ENCODE measurements at regions not wholly inside any gene's neighbourhood (a gene's known extent, or its start where the extent isn't known, plus 50 kb on each side); places are given as distances from the start of the nearest gene placed in this dataset.

DNA sequence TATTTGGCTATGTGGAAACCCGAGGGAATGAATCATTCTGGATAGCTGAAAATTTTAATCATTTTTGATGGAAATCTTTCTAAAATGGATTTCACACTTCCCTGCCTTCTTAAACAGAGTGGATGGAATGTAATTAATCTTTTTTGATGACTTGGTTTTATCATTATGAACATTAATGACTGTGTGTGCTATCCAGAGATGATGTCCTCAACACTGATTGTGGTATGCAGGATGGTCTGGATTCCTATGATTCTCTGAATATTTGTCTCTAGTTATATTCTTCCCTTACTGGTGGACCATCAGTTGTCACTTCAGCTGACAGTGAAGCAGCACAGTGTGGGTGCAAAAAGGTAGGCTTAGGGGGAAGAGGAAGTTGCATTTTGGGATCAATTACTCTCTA is 513.5 kb downstream of the LMO4 start:
- TF ChIP-seq, protein P1, sequence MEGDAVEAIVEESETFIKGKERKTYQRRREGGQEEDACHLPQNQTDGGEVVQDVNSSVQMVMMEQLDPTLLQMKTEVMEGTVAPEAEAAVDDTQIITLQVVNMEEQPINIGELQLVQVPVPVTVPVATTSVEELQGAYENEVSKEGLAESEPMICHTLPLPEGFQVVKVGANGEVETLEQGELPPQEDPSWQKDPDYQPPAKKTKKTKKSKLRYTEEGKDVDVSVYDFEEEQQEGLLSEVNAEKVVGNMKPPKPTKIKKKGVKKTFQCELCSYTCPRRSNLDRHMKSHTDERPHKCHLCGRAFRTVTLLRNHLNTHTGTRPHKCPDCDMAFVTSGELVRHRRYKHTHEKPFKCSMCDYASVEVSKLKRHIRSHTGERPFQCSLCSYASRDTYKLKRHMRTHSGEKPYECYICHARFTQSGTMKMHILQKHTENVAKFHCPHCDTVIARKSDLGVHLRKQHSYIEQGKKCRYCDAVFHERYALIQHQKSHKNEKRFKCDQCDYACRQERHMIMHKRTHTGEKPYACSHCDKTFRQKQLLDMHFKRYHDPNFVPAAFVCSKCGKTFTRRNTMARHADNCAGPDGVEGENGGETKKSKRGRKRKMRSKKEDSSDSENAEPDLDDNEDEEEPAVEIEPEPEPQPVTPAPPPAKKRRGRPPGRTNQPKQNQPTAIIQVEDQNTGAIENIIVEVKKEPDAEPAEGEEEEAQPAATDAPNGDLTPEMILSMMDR (IDR thresholded peaks at IDR 0.05; ENCODE audit: low read length) = no peak
- TF ChIP-seq EZH2 (IDR thresholded peaks at IDR 0.05; ENCODE audit: borderline replicate concordance, low read length) = no peak

Data from OCI-LY1 (cell line).